Lower lobe of right lung (tissue), 2 donors: ENCODE measurements at regions not wholly inside any gene's neighbourhood (a gene's known extent, or its start where the extent isn't known, plus 50 kb on each side); places are given as distances from the start of the nearest gene placed in this dataset.

Experiments used
- ATAC-seq, 2 donors: fragments of 200-7000 bp; cut with Tn5 transposase; one replicate each; pipeline ENCODE4 v1.9.1; 2020 to 2022; ENCODE audit warnings: mild to moderate bottlenecking in 2 of 2, moderate library complexity in 2 of 2
- DNase-seq: peaks from one replicate; pipeline ENCODE4 v3.0.0-alpha.2; 2020
- H3K27ac ChIP-seq: fragments of 200-600 bp; one replicate; pipeline ENCODE4 v1.8.0; 2022
- H3K27me3 ChIP-seq: fragments of 200-600 bp; one replicate; pipeline ENCODE4 v1.8.0; 2022; ENCODE audit warnings: low read depth
- H3K36me3 ChIP-seq: fragments of 200-600 bp; one replicate; pipeline ENCODE4 v1.8.0; 2022; ENCODE audit warnings: mild to moderate bottlenecking
- H3K4me1 ChIP-seq: fragments of 200-600 bp; one replicate; pipeline ENCODE4 v1.8.0; 2022
- H3K4me3 ChIP-seq: fragments of 200-600 bp; one replicate; pipeline ENCODE4 v1.8.0; 2022; ENCODE audit warnings: mild to moderate bottlenecking
- H3K9me3 ChIP-seq: fragments of 200-600 bp; one replicate; pipeline ENCODE4 v1.8.0; 2022
- intact Hi-C: fragments of 100-400 bp; cut with DNase I; formaldehyde crosslinking; loops from one replicate; pipeline ENCODE4 v1.11.0; 2022
- TF ChIP-seq, protein P1 (sequence below): fragments of 200-600 bp; IDR thresholded peaks from one replicate; pipeline ENCODE4 v1.8.0; 2022; ENCODE audit warnings: antibody characterized with exemption, mild to moderate bottlenecking
- donor health status: DM: no; HTN: yes; CAD: no; lungs with severe emphysema.

DNA sequence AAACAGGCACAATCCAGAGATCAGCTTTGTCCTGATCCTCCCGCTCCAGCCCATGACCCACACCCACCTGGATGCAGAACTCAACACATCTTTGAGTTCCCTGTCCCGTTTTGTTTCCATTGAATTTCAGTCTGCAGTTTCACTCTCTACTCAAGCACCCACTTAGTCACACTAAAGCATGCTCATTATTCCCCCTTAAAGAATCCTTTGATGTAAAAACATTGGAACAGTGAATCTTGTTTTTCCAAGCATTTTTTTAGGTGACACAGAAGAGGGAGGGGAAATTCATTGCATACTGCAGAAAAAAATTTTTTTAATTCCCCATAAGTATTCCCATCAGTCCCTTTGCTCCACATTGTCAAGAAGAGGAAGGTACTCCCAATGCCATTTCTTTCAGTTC lies 249.7 kb upstream of the TTC29 start:
- no peak for ATAC-seq
- no peaks in the 10 kb centered on the region for H3K27me3 ChIP-seq
- H3K36me3 ChIP-seq: no peaks in the 10 kb centered on the region
- no peak for DNase-seq
- peaks cover 7% of the 10 kb centered on the region for H3K4me1 ChIP-seq
- intact Hi-C loops: no loop called here
- TF ChIP-seq, protein P1, sequence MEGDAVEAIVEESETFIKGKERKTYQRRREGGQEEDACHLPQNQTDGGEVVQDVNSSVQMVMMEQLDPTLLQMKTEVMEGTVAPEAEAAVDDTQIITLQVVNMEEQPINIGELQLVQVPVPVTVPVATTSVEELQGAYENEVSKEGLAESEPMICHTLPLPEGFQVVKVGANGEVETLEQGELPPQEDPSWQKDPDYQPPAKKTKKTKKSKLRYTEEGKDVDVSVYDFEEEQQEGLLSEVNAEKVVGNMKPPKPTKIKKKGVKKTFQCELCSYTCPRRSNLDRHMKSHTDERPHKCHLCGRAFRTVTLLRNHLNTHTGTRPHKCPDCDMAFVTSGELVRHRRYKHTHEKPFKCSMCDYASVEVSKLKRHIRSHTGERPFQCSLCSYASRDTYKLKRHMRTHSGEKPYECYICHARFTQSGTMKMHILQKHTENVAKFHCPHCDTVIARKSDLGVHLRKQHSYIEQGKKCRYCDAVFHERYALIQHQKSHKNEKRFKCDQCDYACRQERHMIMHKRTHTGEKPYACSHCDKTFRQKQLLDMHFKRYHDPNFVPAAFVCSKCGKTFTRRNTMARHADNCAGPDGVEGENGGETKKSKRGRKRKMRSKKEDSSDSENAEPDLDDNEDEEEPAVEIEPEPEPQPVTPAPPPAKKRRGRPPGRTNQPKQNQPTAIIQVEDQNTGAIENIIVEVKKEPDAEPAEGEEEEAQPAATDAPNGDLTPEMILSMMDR: no peak
- no peaks in the 10 kb centered on the region for H3K9me3 ChIP-seq
- no peak overlapping the region for H3K27ac ChIP-seq
- H3K4me3 ChIP-seq: no peak overlapping the region

DNA sequence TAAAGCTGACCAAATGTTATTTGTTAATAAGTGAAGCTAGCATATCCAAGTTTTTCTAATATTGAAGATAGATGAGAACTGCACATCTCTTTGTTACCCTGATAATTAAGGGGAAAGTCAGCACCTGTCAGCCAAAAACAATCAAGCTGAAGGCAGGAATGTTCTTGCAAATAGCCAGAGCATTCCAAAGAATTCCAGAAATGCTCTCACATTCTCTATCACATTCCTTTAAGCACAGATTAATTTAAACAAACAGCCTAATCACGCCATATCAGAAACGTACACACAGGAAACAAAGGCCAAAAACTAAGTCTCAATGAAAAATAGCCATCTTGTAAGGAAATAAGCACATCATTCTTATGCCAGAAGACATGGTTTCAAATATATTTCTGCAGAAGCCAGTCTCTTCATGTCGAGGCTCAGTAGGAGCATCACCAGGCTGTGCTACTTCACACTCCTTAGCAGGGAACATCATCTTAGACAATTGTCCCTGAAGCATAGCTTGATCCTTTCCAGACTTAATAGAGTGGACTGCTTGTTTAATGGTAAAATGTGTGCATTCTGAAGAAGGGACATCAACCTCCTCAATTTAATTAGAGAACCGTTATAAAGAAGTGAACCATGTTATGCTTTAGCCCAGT lies 252.9 kb upstream of the TTC29 start:
- no peaks in the 10 kb centered on the region for H3K36me3 ChIP-seq
- H3K4me1 ChIP-seq: peaks cover 7% of the 10 kb centered on the region
- TF ChIP-seq, protein P1: no peak
- H3K27ac ChIP-seq: no peak overlapping the region
- H3K9me3 ChIP-seq: no peaks in the 10 kb centered on the region
- intact Hi-C loops: no loop called here
- no peak overlapping the region for H3K4me3 ChIP-seq
- DNase-seq (no peak), ATAC-seq (no peak)
- no peaks in the 10 kb centered on the region for H3K27me3 ChIP-seq

DNA sequence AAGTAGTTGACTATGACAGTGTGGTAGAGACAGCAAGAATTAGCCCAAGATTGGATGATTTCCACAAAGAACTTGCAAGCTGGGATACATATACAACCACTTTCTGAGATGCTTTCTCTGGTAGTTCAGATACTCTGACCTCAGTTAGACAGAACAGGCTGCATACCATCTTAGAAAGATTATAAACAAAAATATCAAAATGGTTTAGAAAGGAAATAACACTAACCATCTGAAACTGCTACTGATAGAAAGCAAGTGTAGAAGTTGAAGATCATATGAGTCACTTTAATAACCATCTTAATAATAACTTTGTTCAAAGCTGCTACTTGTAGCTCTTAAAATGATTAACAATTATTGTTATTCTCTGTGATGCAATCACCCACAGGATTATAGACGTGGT lies 255.4 kb upstream of the TTC29 start:
- no peaks in the 10 kb centered on the region for H3K9me3 ChIP-seq
- H3K27me3 ChIP-seq: no peaks in the 10 kb centered on the region
- ATAC-seq (peak in 1 of 2 donors; percentile 25), DNase-seq (no peak)
- H3K27ac ChIP-seq: no peak overlapping the region
- intact Hi-C loops: no loop called here
- no peak overlapping the region for H3K4me3 ChIP-seq
- no peaks in the 10 kb centered on the region for H3K36me3 ChIP-seq
- peaks cover 4% of the 10 kb centered on the region for H3K4me1 ChIP-seq
- TF ChIP-seq, protein P1: no peak

DNA sequence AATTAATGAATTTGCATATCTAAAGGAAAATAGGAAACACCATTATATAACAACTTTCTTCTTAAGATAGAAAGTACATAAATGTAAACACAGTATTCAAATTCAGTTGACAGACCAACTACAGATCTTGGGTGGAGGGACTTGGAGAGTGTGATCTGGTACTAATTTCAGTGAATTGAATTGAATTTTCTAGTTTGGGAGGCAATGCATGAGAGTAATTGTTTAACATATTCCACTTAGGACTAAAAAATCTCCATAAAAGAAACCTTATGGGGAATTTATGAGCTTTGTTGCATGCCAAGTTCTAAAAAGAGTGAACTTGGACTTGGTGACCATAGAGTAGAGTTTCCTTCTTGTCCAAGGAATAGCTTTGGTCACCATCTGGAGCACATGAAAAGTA lies 261.1 kb upstream of the TTC29 start:
- ATAC-seq (no peak), DNase-seq (no peak)
- intact Hi-C loops: no loop called here
- H3K36me3 ChIP-seq: no peaks in the 10 kb centered on the region
- H3K9me3 ChIP-seq: no peaks in the 10 kb centered on the region
- no peak overlapping the region for H3K4me3 ChIP-seq
- TF ChIP-seq, protein P1: no peak
- H3K27ac ChIP-seq: no peak overlapping the region
- H3K4me1 ChIP-seq: no peaks in the 10 kb centered on the region
- H3K27me3 ChIP-seq: no peaks in the 10 kb centered on the region

DNA sequence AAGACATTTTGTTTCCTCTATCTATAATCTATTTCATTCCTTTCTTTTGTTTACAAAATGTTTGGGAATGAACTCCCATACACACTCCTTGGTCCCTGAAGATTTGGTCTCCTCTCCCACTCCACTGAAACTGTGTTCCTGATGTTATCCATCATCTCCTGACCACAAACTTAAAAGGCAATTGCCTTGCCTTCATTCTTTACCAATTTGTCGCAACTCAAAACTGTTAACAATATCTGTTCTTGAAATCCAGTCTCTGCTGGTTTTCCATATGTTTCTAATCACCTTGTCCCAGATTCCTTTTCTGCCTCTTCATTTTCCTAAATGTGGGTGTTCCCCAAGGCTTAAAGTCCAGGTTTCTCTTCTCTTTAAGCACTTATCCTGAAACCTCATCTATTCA lies 262.2 kb upstream of the TTC29 start:
- Histone ChIP-seq H3K27me3 (no peaks in the 10 kb centered on the region), H3K4me1 (no peaks in the 10 kb centered on the region), H3K36me3 (no peaks in the 10 kb centered on the region), H3K27ac (no peak overlapping the region), H3K9me3 (no peaks in the 10 kb centered on the region), H3K4me3 (no peak overlapping the region)
- intact Hi-C loops: no loop called here
- ATAC-seq: no peak
- no peak for DNase-seq
- TF ChIP-seq, protein P1: no peak
